ENCODE measurements at regions not wholly inside any gene's neighbourhood (a gene's known extent, or its start where the extent isn't known, plus 50 kb on each side); places are given as distances from the start of the nearest gene placed in this dataset.

DNA sequence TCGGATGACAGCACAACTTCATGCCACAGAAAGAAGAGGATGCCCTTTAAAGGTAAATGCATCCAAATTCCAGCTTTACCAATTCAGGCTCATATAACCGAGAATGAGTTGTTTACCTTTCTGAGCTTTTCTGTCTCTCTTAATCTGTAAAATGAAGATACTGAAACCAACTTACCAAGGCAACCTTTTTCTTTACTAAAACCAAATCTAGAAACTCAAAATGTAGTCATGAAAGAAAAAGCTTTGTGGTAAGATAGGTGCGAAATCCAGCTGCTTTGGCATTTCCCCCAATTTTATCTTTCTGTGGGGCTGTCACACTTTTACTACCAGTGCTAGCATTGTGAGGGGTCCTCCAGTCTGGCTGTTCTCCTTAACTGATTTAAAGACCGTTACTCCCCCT is 240.4 kb downstream of the IKZF2 start:
- Histone ChIP-seq H3K9me3 (no peaks in the 10 kb centered on the region), H3K36me3 (no peaks in the 10 kb centered on the region), H3K27me3 (no peaks in the 10 kb centered on the region), H3K27ac (no peak overlapping the region), H3K4me3 (no peak overlapping the region), H3K4me1 (no peaks in the 10 kb centered on the region)
- 66 to 84% methylated on average over 3 to 4 of the region's 4 CpGs for WGBS, 2 donors (ENCODE audit: low coverage in 1 of 2)
- TF ChIP-seq, protein P1, sequence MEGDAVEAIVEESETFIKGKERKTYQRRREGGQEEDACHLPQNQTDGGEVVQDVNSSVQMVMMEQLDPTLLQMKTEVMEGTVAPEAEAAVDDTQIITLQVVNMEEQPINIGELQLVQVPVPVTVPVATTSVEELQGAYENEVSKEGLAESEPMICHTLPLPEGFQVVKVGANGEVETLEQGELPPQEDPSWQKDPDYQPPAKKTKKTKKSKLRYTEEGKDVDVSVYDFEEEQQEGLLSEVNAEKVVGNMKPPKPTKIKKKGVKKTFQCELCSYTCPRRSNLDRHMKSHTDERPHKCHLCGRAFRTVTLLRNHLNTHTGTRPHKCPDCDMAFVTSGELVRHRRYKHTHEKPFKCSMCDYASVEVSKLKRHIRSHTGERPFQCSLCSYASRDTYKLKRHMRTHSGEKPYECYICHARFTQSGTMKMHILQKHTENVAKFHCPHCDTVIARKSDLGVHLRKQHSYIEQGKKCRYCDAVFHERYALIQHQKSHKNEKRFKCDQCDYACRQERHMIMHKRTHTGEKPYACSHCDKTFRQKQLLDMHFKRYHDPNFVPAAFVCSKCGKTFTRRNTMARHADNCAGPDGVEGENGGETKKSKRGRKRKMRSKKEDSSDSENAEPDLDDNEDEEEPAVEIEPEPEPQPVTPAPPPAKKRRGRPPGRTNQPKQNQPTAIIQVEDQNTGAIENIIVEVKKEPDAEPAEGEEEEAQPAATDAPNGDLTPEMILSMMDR (IDR thresholded peaks at IDR 0.05): no peak
- TF ChIP-seq POLR2AphosphoS5 (IDR thresholded peaks at IDR 0.05): no peak
- TF ChIP-seq POLR2A (IDR thresholded peaks at IDR 0.05): no peak
- TF ChIP-seq EP300 (IDR thresholded peaks at IDR 0.05): no peak
- ATAC-seq: no peak

DNA sequence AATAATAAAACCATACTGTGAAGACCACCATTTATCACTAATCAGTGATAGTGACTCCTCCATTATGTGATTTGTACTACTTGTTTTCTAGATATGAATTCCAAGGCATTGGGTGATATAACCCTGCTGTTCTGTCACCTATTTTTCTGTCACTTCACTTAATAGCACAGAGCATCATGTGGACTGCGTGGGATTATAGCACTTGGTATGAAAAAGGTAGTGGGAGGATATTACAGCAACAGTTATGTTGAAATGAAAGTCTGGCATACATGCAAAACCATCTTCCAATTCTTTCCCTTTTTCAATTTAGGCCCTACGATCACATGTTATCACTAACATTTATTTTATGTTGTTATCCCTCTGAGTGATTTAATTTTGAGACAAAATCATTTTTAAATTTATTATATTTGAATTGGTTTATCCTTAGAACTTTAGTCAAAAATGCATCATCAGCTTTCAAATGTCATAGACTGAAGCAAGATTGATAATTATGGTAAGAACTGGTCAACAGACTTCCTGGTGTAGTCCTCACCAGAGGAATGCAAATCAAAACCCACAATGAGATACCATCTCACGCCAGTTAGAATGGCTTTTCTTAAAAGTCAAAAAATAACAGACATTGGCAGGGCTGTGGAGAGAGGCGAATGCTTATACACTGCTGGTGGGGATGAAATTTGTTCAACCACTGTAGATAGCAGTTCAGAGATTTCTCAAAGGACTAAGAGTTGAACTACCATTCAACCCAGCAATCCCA is 242.6 kb downstream of the IKZF2 start:
- H3K27ac ChIP-seq: no peak overlapping the region
- H3K27me3 ChIP-seq: no peaks in the 10 kb centered on the region
- no peaks in the 10 kb centered on the region for H3K9me3 ChIP-seq
- no peaks in the 10 kb centered on the region for H3K4me1 ChIP-seq
- no peak overlapping the region for H3K4me3 ChIP-seq
- no peak for ATAC-seq
- TF ChIP-seq EP300 (IDR thresholded peaks at IDR 0.05): no peak
- TF ChIP-seq, protein P1 (IDR thresholded peaks at IDR 0.05): no peak
- no peak for TF ChIP-seq POLR2A (IDR thresholded peaks at IDR 0.05)
- no peak for TF ChIP-seq POLR2AphosphoS5 (IDR thresholded peaks at IDR 0.05)
- no peaks in the 10 kb centered on the region for H3K36me3 ChIP-seq
- WGBS, 2 donors (ENCODE audit: low coverage in 1 of 2): 75 to 82% methylated on average over 3 to 4 of the region's 4 CpGs

DNA sequence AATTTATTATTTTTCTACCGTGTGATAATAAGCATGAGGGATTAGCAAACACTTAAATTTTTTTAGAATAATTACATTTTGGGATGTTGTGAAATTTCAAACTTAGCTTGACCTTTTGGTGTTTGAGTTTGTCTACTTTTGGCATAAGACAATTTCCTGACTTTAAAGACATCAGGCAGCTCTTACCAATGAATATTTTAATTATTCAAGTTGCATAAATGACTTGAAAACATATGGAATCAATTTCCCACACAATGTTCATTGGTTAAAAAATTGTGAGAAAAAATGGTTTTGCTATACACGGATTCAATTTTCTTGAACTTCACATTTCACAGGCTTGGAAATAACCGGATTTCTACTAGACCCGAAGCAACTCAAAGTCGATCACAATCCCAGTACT is 243.4 kb downstream of the IKZF2 start:
- ATAC-seq: no peak
- Histone ChIP-seq H3K27ac (no peak overlapping the region), H3K4me3 (no peak overlapping the region), H3K27me3 (no peaks in the 10 kb centered on the region), H3K4me1 (no peaks in the 10 kb centered on the region), H3K36me3 (no peaks in the 10 kb centered on the region), H3K9me3 (no peaks in the 10 kb centered on the region)
- WGBS, 2 donors (ENCODE audit: low coverage in 1 of 2): 80 to 84% methylated on average over 5 of the region's 5 CpGs
- TF ChIP-seq, protein P1 (IDR thresholded peaks at IDR 0.05): no peak
- TF ChIP-seq POLR2AphosphoS5 (IDR thresholded peaks at IDR 0.05): no peak

DNA sequence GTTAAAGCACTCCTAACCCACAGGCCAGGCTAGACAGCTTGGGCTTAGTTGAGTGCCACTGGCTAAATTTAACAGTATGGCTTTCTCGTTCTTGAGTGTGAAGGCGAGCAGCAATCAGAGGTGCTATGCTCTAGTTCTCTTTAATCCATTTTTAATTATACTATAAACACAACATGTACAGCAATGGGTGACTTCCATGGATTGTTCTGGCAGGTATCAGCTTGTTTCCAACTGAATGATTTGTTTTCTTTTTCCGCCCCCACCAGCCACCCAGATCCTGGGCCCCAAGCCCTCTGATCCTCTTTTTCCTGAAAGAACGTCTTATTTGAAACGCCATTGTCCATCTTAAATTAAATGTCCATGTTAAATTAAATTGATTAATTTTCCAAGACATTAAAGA is 244.8 kb downstream of the IKZF2 start:
- no peak for ATAC-seq
- no peak for TF ChIP-seq POLR2A (IDR thresholded peaks at IDR 0.05)
- no peak for TF ChIP-seq POLR2AphosphoS5 (IDR thresholded peaks at IDR 0.05)
- TF ChIP-seq, protein P1 (IDR thresholded peaks at IDR 0.05): no peak
- TF ChIP-seq EP300 (IDR thresholded peaks at IDR 0.05): no peak
- no peaks in the 10 kb centered on the region for H3K27me3 ChIP-seq
- no peaks in the 10 kb centered on the region for H3K9me3 ChIP-seq
- H3K4me1 ChIP-seq: no peaks in the 10 kb centered on the region
- WGBS, 2 donors (ENCODE audit: low coverage in 1 of 2): 70 to 81% methylated on average over 4 to 5 of the region's 5 CpGs
- no peak overlapping the region for H3K4me3 ChIP-seq
- no peak overlapping the region for H3K27ac ChIP-seq
- no peaks in the 10 kb centered on the region for H3K36me3 ChIP-seq

DNA sequence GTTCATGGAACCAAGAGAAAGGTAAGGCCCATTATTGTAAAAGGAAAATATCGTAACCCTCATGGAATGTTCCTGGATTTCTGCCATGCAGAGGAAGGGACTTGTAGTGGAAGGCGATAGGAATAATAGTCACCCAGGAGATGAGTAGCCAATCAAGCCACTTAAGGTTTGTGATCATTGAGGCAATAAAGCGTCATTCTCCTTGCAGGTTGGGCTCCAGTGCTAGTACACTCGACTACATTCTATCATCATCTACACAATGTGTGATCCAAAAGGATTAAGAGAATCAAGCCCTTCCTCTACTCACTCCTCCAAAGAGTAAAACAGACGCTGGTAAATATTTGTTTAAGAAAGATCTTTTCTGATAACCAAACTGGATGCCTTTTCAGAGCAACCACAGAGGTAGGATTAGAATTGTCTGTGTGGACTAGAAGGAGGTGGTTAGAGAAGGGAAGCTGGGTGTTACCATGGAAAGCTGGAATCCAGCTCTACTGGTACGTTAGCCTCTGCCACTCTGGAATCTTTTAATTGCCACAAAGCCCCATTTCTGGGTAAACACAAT is 245.7 kb downstream of the IKZF2 start:
- Histone ChIP-seq H3K9me3 (no peaks in the 10 kb centered on the region), H3K4me3 (no peak overlapping the region), H3K4me1 (no peaks in the 10 kb centered on the region), H3K27ac (no peak overlapping the region), H3K36me3 (no peaks in the 10 kb centered on the region), H3K27me3 (no peaks in the 10 kb centered on the region)
- WGBS, 2 donors (ENCODE audit: low coverage in 1 of 2): 54 to 66% methylated on average over 5 to 6 of the region's 6 CpGs
- ATAC-seq: no peak
- no peak for TF ChIP-seq POLR2AphosphoS5 (IDR thresholded peaks at IDR 0.05)
- TF ChIP-seq EP300 (IDR thresholded peaks at IDR 0.05): no peak
- TF ChIP-seq, protein P1 (IDR thresholded peaks at IDR 0.05): no peak
- TF ChIP-seq POLR2A (IDR thresholded peaks at IDR 0.05): no peak

Data from gastroesophageal sphincter (tissue), 4 donors.